Liver (tissue), 7 donors: ENCODE measurements at regions not wholly inside any gene's neighbourhood (a gene's known extent, or its start where the extent isn't known, plus 50 kb on each side); places are given as distances from the start of the nearest gene placed in this dataset.
"Not testable (repeated sequence)": the region's sequence is repeated elsewhere in the genome, so short reads cannot be mapped to it uniquely, and the experiment has no call there.

Source experiments
- DNase-seq: peaks from one replicate; pipeline ENCODE4 v3.0.0-alpha.2; 2017; ENCODE audit warnings: low spot score
- H3K27ac ChIP-seq, 2 donors: one replicate each; pipeline ENCODE4 v1.7.0; 2013; ENCODE audit warnings: inconsistent platforms in 2 of 2, low read length in 2 of 2, control low read depth in 1 of 2, low read depth in 1 of 2, mild to moderate bottlenecking in 1 of 2
- H3K27me3 ChIP-seq, 4 donors: one replicate each; pipeline versions ENCODE4 v1.6.1 to v1.7.0; 2013; ENCODE audit warnings: low read length in 3 of 4, inconsistent platforms in 1 of 4, mild to moderate bottlenecking in 1 of 4, moderate library complexity in 1 of 4; ENCODE audit not compliant: control insufficient read depth in 4 of 4, insufficient read depth in 4 of 4
- H3K36me3 ChIP-seq, 4 donors: one replicate each; pipeline versions ENCODE4 v1.6.1 to v1.7.0; 2013; ENCODE audit warnings: low read length in 3 of 4, mild to moderate bottlenecking in 3 of 4, low read depth in 1 of 4, moderate library complexity in 1 of 4; ENCODE audit not compliant: control insufficient read depth in 4 of 4, insufficient read depth in 3 of 4
- H3K4me1 ChIP-seq, 4 donors: one replicate each; pipeline versions ENCODE4 v1.6.1 to v1.7.0; 2013; ENCODE audit warnings: low read length in 3 of 4, mild to moderate bottlenecking in 3 of 4, moderate library complexity in 1 of 4; ENCODE audit not compliant: control insufficient read depth in 4 of 4, insufficient read depth in 4 of 4
- H3K4me3 ChIP-seq, 3 donors: one replicate each; pipeline versions ENCODE4 v1.6.1 to v1.7.0; 2013; ENCODE audit warnings: low read length in 3 of 3, control low read depth in 1 of 3, low read depth in 1 of 3, mild to moderate bottlenecking in 1 of 3
- H3K9ac ChIP-seq, 2 donors: one replicate each; pipeline ENCODE4 v1.7.0; 2013; ENCODE audit warnings: low read length in 2 of 2, mild to moderate bottlenecking in 2 of 2, moderate library complexity in 2 of 2, control low read depth in 1 of 2, low read depth in 1 of 2
- H3K9me3 ChIP-seq, 4 donors: one replicate each; pipeline versions ENCODE4 v1.6.1 to v1.7.0; 2013; ENCODE audit warnings: low read length in 3 of 4; ENCODE audit not compliant: control insufficient read depth in 4 of 4
- EGR1 ChIP-seq, 2 donors: IDR thresholded peaks; 2 replicates each; pipeline ENCODE4 v1.6.1; 2016 to 2018; ENCODE audit warnings: antibody characterized with exemption in 2 of 2, low read depth in 2 of 2
- FOXA1 ChIP-seq: IDR thresholded peaks from 2 replicates; pipeline ENCODE4 v1.6.1; 2016; ENCODE audit warnings: antibody characterized with exemption
- GABPA ChIP-seq, 2 donors: IDR thresholded peaks in 1 of 2; conservative IDR thresholded peaks in 1 of 2; 2 replicates each; pipeline ENCODE4 v1.6.1; 2016; ENCODE audit warnings: antibody characterized with exemption in 2 of 2, mild to moderate bottlenecking in 1 of 2, moderate library complexity in 1 of 2
- JUND ChIP-seq, 2 donors: IDR thresholded peaks; 2 replicates each; pipeline ENCODE4 v1.6.1; 2016; ENCODE audit warnings: antibody characterized with exemption in 2 of 2
- RAD21 ChIP-seq, 2 donors: IDR thresholded peaks; 2 replicates each; pipeline ENCODE4 v1.6.1; 2016; ENCODE audit warnings: antibody characterized with exemption in 2 of 2, mild to moderate bottlenecking in 2 of 2
- RXRA ChIP-seq, 2 donors: IDR thresholded peaks; 2 replicates each; pipeline ENCODE4 v1.6.1; 2017 to 2018; ENCODE audit warnings: antibody characterized with exemption in 2 of 2, mild to moderate bottlenecking in 1 of 2
- SP1 ChIP-seq: IDR thresholded peaks from 2 replicates; pipeline ENCODE4 v1.6.1; 2018; ENCODE audit warnings: antibody characterized with exemption, mild to moderate bottlenecking
- TAF1 ChIP-seq: conservative IDR thresholded peaks from 2 replicates; pipeline ENCODE4 v1.6.1; 2016; ENCODE audit warnings: antibody characterized with exemption, mild to moderate bottlenecking
- WGBS: extraction: QIAGEN DNeasy Blood & Tissue Kit; methylation state at CpG from one replicate; pipeline ENCODE4 v1.1.7; 2013; 5-methylcytosine and 5-hydroxymethylcytosine counted together
- TF ChIP-seq, protein P1 (sequence below): IDR thresholded peaks from 2 replicates; pipeline ENCODE4 v1.6.1; 2016; ENCODE audit warnings: antibody characterized with exemption
- TF ChIP-seq, protein P2 (sequence below): IDR thresholded peaks from 2 replicates; pipeline ENCODE4 v1.6.1; 2016; ENCODE audit warnings: antibody characterized with exemption
- TF ChIP-seq, protein P3 (sequence below): IDR thresholded peaks from 2 replicates; pipeline ENCODE4 v1.6.1; 2016; ENCODE audit warnings: antibody characterized with exemption, mild to moderate bottlenecking
- donor health status: healthy.
- donor health status: healthy.
- donor health status: healthy.
- donor health status: healthy.

DNA sequence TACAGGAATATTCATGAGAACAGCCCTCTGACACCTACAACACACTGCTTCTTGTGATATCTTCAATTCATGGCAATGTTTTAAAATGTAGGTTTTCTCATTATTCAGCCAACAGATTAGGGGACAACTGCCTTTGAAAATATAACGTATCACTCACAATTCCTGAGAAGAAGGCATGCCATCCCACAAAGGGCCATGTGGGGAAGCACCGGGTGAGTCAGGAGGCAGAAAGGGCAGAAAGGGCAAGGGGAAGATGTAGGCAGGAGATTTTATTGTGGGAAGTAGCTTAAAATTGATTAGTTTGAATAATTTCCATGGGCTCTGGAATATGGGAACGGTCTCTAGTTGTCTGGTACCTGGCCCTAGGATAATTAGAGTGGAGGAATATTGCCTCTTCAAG is 165.7 kb downstream of the HHIPL2 start (continued):
- TF ChIP-seq, protein P1, sequence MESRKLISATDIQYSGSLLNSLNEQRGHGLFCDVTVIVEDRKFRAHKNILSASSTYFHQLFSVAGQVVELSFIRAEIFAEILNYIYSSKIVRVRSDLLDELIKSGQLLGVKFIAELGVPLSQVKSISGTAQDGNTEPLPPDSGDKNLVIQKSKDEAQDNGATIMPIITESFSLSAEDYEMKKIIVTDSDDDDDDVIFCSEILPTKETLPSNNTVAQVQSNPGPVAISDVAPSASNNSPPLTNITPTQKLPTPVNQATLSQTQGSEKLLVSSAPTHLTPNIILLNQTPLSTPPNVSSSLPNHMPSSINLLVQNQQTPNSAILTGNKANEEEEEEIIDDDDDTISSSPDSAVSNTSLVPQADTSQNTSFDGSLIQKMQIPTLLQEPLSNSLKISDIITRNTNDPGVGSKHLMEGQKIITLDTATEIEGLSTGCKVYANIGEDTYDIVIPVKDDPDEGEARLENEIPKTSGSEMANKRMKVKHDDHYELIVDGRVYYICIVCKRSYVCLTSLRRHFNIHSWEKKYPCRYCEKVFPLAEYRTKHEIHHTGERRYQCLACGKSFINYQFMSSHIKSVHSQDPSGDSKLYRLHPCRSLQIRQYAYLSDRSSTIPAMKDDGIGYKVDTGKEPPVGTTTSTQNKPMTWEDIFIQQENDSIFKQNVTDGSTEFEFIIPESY = no peak
- TF ChIP-seq FOXA1 = no peak
- TF ChIP-seq GABPA (IDR thresholded peaks at IDR 0.05 in 1 of 2, conservative IDR thresholded peaks at IDR 0.05 in 1 of 2) = no peak
- no peak for TF ChIP-seq TAF1
- TF ChIP-seq SP1 = no peak
- TF ChIP-seq RXRA (IDR thresholded peaks at IDR 0.05) = no peak
- no peak for TF ChIP-seq JUND (IDR thresholded peaks at IDR 0.05)
- TF ChIP-seq, protein P2, sequence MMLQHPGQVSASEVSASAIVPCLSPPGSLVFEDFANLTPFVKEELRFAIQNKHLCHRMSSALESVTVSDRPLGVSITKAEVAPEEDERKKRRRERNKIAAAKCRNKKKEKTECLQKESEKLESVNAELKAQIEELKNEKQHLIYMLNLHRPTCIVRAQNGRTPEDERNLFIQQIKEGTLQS = no peak

DNA sequence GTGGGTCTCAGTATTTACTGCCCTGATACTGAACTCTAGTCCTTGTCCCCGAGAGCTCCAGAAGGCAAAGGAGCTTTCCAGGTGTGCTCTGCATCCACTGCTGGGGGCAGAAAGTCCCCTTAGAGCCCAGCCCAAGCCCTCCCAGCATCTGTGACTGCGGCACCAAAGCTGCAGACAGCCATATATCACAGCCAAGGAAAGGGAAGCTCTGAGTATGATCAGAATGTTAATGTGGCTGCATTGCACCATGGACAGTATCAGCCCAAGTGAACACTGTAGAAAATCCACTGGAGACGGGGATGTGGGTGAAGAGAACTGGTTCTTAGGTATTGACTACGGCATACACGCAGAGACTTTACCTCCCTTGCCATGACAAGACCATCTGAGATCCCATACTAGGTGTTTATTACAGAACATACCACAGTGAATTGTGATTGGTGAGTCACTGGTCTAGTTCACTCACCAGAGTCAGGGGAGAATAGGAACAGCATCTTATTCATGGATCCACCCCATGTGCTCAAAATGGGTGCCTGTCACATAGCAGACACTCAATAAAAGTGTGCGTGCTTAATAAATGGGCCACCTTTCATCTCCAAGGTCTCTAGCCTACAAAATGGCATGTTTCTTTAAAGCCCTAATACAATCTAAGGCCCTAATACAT is 170.3 kb downstream of the HHIPL2 start:
- H3K9ac ChIP-seq = no peak overlapping the region
- DNase-seq = no peak
- no peaks in the 10 kb centered on the region for H3K27me3 ChIP-seq
- H3K4me3 ChIP-seq = no peak overlapping the region
- no peaks in the 10 kb centered on the region for H3K36me3 ChIP-seq
- TF ChIP-seq SP1 (no peak), RAD21 (IDR thresholded peaks at IDR 0.05) (no peak), EGR1 (IDR thresholded peaks at IDR 0.05; ENCODE audit: low read depth in 2 of 2) (no peak)
- TF ChIP-seq, protein P3, sequence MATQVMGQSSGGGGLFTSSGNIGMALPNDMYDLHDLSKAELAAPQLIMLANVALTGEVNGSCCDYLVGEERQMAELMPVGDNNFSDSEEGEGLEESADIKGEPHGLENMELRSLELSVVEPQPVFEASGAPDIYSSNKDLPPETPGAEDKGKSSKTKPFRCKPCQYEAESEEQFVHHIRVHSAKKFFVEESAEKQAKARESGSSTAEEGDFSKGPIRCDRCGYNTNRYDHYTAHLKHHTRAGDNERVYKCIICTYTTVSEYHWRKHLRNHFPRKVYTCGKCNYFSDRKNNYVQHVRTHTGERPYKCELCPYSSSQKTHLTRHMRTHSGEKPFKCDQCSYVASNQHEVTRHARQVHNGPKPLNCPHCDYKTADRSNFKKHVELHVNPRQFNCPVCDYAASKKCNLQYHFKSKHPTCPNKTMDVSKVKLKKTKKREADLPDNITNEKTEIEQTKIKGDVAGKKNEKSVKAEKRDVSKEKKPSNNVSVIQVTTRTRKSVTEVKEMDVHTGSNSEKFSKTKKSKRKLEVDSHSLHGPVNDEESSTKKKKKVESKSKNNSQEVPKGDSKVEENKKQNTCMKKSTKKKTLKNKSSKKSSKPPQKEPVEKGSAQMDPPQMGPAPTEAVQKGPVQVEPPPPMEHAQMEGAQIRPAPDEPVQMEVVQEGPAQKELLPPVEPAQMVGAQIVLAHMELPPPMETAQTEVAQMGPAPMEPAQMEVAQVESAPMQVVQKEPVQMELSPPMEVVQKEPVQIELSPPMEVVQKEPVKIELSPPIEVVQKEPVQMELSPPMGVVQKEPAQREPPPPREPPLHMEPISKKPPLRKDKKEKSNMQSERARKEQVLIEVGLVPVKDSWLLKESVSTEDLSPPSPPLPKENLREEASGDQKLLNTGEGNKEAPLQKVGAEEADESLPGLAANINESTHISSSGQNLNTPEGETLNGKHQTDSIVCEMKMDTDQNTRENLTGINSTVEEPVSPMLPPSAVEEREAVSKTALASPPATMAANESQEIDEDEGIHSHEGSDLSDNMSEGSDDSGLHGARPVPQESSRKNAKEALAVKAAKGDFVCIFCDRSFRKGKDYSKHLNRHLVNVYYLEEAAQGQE = no peak
- no peaks in the 10 kb centered on the region for H3K4me1 ChIP-seq
- 70% methylated on average over 6 of the region's 6 CpGs for WGBS
- H3K9me3 ChIP-seq = no peaks in the 10 kb centered on the region
- H3K27ac ChIP-seq = no peak overlapping the region

DNA sequence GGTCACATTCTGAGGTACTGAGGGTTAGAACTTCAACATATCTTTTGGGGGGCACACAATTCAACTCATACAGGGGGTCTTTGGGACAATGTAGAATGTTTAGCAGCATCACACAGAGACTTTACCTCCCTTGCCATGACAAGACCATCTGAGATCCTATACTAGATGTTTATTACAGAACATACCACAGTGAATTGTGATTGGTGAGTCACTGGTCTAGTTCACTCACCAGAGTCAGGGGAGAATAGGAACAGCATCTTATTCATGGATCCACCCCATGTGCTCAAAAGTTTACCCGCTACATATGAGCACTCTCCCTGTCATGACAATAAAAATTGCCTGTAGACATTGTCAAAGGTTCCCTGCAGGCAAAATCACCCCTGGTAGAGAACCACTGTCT is 171.1 kb downstream of the HHIPL2 start:
- DNase-seq, H3K9ac ChIP-seq: not testable (repeated sequence)
- WGBS = 98% methylated on average over 1 of the region's 1 CpG

More for the DNA sequence above, 171.1 kb downstream of the HHIPL2 start:
- not testable (repeated sequence) for H3K4me3 ChIP-seq, H3K27ac ChIP-seq, H3K9me3 ChIP-seq, H3K27me3 ChIP-seq, H3K4me1 ChIP-seq, H3K36me3 ChIP-seq
